H1 (cell line): ENCODE measurements at regions not wholly inside any gene's neighbourhood (a gene's known extent, or its start where the extent isn't known, plus 50 kb on each side); places are given as distances from the start of the nearest gene placed in this dataset.

Experiments
- CTCF ChIP-seq, 3 experiments: IDR thresholded peaks; 1 replicate in 2 of 3; 2 replicates in 1 of 3; pipeline versions ENCODE4 v1.5.1 to v1.6.1; 2011; ENCODE audit warnings: low read length in 3 of 3, mild to moderate bottlenecking in 3 of 3, inconsistent platforms in 2 of 3, low read depth in 1 of 3, moderate library complexity in 1 of 3; ENCODE audit not compliant: insufficient read depth in 1 of 3; ENCODE audit errors: control extremely low read depth in 1 of 3
- JUN ChIP-seq: IDR thresholded peaks from 2 replicates; pipeline ENCODE4 v1.6.1; 2011; ENCODE audit warnings: low read depth, mild to moderate bottlenecking, improper control_type of control experiment, low read length
- MAX ChIP-seq: IDR thresholded peaks from 2 replicates; pipeline ENCODE4 v1.6.1; 2012; ENCODE audit warnings: inconsistent platforms
- POLR2A ChIP-seq, 2 experiments: IDR thresholded peaks; 1 replicate in 1 of 2; 2 replicates in 1 of 2; pipeline ENCODE4 v1.6.1; 2011; ENCODE audit warnings: low read depth in 2 of 2, low read length in 2 of 2, mild to moderate bottlenecking in 2 of 2; ENCODE audit errors: control extremely low read depth in 1 of 2
- RFX5 ChIP-seq: IDR thresholded peaks from 2 replicates; pipeline ENCODE4 v1.6.1; 2011; ENCODE audit warnings: low read depth, low read length, improper control_type of control experiment, borderline replicate concordance
- ZNF274 ChIP-seq: IDR thresholded peaks from 2 replicates; pipeline ENCODE4 v1.7.0; 2012; ENCODE audit warnings: low read length, borderline replicate concordance; ENCODE audit errors: extremely low read depth

GRCh38 chr1:93738926-93739325 lies 57.3 kb upstream of the BCAR3 start:
- TF ChIP-seq POLR2A (IDR thresholded peaks at IDR 0.05; ENCODE audit: control extremely low read depth in 1 of 2, low read depth in 2 of 2, low read length in 2 of 2) = no peak
- TF ChIP-seq RFX5 = no peak
- TF ChIP-seq JUN = no peak
- TF ChIP-seq CTCF (IDR thresholded peaks at IDR 0.05; ENCODE audit: control extremely low read depth in 1 of 3, insufficient read depth in 1 of 3, low read depth in 1 of 3, low read length in 3 of 3) = no peak
- no peak for TF ChIP-seq MAX
- TF ChIP-seq ZNF274 = no peak
